Fibroblast of villous mesenchyme (primary cell): ENCODE measurements at regions not wholly inside any gene's neighbourhood (a gene's known extent, or its start where the extent isn't known, plus 50 kb on each side); places are given as distances from the start of the nearest gene placed in this dataset.

ENCODE experiments used
- DNase-seq: peaks from one replicate; pipeline ENCODE4 v3.0.0-alpha.2; 2010; ENCODE audit warnings: low read depth
- H3K4me3 ChIP-seq: 2 replicates; pipeline ENCODE4 v1.5.1; 2011; ENCODE audit warnings: low read depth, mild to moderate bottlenecking, low read length
- CTCF ChIP-seq: IDR thresholded peaks from 2 replicates; pipeline ENCODE4 v1.5.1; 2012; ENCODE audit warnings: low read depth, mild to moderate bottlenecking, low read length; ENCODE audit not compliant: insufficient read depth

DNA sequence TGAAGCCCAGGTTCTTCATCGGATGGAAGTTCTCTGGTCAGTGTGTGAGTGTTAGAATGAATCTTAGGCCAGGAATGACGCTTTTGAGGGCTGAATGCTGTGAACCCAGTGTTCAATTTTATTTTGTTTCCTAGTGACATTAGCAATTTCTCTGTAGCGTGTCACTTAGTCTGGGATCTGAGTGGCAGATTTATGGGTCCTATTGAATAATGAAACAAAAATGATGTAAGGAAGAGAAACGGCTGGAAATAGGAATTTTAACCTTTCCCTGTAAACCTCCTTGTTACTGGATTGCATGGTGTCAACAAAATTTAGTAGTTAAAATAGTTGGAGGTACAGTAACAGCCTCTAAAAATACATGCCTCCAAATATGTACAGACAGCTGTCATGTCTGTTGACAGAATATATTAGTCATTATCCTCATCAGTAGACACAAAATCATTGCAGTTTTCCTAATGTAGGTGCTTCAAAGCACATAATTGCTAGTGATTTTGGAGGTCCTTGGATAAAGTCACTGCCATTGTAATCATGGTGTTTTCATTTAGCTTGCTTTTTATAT lies 223.8 kb upstream of the SPRED2 start:
- H3K4me3 ChIP-seq = no peak overlapping the region
- TF ChIP-seq CTCF = no peak
- no peak for DNase-seq

DNA sequence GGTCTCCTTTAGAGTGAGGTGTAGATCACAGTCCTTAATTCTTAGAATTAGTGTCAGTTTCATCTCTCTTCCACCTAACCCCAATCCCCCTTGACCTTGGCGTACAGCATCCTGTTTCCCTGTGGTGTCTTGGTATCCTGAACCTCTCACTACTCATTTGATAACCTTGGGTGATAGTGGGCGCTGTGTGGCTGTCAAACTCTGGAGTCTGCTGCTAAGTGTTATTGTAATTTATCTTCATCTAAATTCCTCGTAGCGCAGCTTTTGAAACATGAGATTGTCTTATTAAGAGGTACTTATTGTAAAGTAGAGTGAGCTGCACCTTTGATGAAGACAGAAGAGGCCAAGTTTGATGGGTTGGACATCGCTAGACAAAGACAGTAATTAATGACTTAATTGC lies 222.6 kb upstream of the SPRED2 start:
- no peak overlapping the region for H3K4me3 ChIP-seq
- DNase-seq = no peak

DNA sequence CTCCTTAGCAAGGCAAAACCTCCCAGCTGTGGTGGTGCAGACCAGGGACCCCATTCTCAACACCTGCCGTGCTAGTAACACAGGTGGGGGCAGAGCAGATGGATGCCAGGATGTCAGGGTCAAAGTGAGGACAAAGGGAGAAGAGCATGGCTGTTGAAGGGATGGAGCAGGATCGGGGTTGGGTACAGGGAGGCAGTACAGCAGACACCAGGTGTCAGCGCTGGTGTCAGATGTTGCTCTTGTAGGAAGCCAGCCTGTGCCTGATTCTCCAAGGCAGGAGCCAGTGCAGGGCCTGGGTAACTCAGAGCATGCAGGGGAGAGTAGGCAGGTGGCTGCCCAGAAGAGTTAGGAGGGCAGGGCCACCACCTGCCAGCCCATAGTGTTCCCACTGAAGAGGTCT lies 222.1 kb upstream of the SPRED2 start:
- no peak for TF ChIP-seq CTCF
- no peak for DNase-seq
- H3K4me3 ChIP-seq = no peak overlapping the region

More for the DNA sequence above, 222.6 kb upstream of the SPRED2 start:
- no peak for TF ChIP-seq CTCF

DNA sequence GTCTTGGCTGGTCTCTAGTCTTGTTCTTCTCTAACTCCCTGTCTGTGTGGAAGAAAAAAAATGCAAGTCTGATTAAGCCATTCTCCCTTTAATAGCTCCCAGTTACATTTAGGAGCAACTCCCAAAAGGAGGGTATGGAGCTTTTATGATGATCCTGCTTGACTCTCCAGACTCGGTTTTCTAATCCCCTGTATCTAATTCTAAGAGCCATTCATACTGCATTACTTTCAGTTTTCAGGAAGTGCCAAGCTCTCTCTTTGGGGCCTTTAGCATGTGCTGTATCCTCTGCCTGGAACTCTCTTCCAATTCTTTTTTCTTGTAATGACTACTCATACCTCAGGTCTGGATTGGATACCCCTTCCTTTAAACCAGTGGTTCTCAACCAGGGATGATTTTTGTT lies 219.7 kb upstream of the SPRED2 start:
- DNase-seq = no peak
- no peak for TF ChIP-seq CTCF
- no peak overlapping the region for H3K4me3 ChIP-seq

- no peak for DNase-seq
- no peak overlapping the region for H3K4me3 ChIP-seq
- TF ChIP-seq CTCF = no peak
These were observed 217.6 kb upstream of the SPRED2 start for GRCh38 chr2:65649811-65650589.

- H3K4me3 ChIP-seq = no peak overlapping the region
- DNase-seq = no peak
- no peak for TF ChIP-seq CTCF
These were observed 214.9 kb upstream of the SPRED2 start for GRCh38 chr2:65647249-65647842.

DNA sequence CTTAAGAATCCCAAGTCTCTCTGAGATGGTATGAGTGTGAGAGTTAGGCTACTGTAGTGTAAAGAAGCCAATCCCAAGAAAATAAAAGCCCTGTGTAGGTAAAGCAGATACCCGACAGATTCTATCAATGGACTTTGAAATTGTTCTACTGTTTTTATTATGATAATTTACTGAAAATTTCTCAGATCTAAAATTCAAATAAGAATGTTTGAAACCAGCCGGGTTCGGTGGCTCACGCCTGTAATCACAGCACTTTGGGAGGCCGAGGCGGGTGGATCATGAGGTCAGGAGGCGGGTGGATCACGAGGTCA lies 208.3 kb upstream of the SPRED2 start:
- TF ChIP-seq CTCF = no peak
- DNase-seq = no peak

More for the DNA sequence above, 208.3 kb upstream of the SPRED2 start:
- H3K4me3 ChIP-seq = no peak overlapping the region
